Pons (tissue), 1 donor: ENCODE measurements at regions not wholly inside any gene's neighbourhood (a gene's known extent, or its start where the extent isn't known, plus 50 kb on each side); places are given as distances from the start of the nearest gene placed in this dataset.
"Not testable (repeated sequence)": the region's sequence is repeated elsewhere in the genome, so short reads cannot be mapped to it uniquely, and the experiment has no call there.

Experiments used
- DNase-seq: peaks from one replicate; pipeline ENCODE4 v3.0.0-alpha.2; 2016; ENCODE audit warnings: low spot score

DNA sequence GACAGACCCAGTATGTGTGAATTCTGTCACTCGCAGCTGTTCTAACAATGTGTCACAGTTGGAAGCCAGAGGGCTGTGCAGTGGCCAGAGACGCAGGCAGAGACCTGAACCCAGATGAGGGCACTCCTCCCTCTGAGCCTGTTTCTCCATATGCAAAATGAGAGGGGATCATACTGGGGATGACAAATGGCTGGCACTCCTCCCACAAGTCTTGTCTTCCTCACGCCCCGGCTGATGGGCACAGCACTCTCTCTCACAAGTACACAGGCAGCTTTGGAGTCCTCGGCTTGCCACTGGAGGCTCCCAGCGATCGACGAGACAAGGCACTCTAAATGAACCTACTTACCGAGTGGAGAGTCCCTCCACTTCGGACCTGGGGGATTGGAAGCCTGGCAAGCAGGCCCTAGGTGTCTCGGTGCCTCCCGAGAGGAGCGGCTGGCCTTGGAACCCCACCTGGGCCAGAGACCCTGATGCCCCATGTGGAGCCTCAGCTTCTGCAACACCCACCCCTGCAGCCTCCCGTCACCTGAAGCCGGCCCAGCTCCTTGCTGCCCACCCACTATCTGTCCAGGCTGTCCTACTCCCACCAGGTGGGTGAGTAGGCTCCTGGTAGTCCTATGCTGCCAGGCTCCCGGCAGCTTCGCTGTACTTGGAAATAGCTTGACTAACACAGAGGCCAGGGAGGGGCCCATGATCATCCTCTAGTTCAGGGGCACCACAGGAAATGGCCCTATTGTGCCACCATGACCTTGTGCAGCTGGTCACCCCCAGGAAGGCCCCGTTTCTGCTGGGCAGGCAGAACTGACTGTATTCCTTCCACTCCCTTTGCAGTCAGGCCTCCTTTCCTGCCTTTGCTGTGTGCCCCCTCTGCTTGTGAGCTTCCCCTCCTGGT, 65.0 kb upstream of the IQSEC1 start:
- peak; percentile 3 for DNase-seq

DNA sequence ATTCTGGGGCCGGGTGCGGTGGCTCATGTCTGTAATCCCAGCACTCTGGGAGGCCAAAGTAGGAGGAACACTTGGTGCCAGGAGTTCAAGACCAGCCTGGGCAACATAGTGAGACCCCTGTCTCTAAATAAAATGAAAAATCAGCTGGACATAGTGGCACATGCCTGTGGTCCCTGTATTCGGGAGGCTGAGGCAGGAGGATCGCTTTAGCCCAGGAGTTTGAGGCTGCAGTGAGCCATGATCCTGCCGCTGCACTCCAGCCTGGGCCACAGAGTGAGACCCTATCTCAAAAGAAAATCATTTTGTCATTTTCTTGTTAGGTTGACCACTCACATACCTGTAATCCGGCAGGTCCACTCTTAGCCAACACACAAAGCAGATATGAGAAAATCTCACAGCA, 63.6 kb upstream of the IQSEC1 start:
- not testable (repeated sequence) for DNase-seq

DNA sequence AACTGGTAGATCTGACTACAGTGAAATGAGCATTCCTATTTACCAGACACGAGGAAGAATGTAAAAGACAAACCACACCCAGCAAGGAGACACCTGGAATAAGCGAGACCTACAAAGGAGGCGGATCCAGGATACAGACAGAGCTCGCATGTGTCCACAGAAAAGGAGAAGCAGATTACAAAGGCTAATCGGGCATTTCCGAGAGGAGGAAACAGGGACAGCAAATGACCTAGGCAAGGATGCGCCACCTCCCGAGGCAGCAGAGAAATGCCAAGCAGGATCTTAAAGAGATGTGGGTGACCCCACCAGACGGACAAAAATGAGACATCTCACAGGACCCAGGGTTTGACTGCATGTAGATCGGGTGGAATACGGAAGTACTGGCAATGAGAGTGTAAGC, 63.2 kb upstream of the IQSEC1 start:
- no peak for DNase-seq

DNA sequence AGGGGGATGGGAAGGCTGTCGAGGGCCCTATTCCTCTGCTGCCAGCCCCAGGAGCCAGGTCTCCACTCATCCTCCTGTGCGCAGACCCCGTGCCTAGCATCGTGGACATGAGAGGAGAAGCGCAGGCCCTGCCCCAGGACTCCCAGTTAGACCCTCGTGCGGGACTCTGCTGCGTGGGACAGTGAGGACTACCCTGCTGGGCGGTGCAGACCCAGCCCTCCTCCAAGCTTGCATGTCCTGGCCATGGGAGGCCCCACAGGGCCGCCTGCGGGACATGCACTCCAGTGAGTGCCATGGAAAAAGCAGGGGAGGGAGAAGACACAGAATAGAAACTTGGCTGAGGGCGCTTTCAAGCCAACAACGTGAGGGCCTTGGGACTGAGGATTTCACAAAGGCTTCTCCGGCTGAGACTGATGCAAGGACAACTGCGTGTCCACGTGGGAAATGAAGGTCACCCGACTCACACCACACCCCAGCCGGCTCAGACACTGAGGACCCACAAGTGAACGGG, 62.6 kb upstream of the IQSEC1 start:
- DNase-seq: no peak

DNA sequence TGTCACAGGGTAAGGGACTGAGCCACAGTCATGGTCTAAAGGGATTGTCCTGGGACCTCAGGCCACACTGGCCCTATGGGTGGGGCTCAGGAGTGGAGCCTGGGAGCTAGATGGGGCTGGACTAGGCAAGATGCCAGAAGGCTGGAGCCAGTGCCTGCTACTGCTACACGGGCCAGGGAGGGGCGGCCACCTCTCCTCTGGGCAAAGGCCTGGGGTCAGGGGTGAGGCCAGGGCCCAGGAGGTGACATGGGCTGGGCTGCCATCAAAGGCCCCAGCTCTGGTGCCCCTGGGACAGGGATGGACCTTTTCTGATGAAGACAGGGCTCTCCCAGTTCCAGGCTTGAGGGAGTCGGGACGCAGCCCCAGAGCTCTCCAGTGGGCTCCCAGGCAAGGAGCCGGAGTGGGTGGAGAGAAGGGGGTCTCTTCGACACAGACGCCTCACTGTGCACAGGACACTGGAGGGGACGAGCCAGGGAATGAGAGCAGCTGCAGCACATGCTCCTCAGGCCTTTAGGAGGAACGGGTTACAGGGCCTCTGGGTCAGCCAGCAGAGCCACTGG, 62.1 kb upstream of the IQSEC1 start:
- DNase-seq: no peak

DNA sequence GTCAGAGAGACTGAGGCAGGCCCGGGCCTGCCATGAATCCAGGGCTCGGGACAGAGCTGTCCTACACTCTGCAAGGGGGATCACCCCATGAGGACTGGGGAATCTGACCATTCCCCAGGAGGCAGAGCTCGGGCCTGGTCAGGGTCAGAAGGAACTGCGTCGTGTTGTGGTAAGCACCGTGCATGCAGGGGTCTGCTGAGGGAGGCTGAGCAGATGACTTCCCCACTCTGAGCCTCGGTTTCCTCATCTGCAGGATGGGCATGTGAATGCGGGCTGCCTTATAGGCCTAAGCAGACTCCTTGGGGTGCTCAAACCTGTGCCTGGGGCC, 61.6 kb upstream of the IQSEC1 start:
- no peak for DNase-seq

DNA sequence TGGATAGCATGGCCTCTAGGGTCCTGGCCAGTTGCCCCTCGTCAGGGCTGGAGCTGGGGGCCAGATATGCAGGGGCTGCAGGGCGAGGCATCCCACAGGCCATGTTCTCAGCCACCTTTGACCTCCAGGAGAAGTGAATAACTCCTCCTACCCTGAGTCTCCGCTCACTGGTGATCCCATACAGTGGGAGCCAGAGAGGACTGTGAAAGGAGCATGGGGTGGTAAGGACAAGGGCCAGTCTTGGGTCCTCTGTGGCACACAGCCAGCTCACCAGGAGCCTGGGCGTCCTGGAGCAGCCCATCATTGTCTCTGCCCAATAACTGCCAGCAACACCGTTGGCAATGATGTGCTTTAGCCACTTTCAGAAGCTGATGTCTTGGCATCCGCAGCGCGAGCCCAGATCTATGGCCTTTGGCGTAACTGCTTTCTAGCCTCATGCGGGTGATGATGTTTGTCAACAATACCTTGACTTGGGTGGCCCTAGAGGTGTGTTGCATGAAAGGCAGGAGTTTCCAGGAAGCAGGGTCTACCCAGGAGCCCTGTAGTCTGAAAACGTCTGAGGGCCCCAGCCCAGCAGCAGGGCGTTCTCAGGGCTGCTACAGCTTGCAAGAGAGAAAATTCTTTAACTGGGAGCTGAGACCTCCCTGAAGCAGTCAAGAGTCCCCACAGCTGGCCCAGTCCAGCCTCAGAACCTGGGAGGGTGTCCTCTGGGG, 61.1 kb upstream of the IQSEC1 start:
- DNase-seq: no peak

DNA sequence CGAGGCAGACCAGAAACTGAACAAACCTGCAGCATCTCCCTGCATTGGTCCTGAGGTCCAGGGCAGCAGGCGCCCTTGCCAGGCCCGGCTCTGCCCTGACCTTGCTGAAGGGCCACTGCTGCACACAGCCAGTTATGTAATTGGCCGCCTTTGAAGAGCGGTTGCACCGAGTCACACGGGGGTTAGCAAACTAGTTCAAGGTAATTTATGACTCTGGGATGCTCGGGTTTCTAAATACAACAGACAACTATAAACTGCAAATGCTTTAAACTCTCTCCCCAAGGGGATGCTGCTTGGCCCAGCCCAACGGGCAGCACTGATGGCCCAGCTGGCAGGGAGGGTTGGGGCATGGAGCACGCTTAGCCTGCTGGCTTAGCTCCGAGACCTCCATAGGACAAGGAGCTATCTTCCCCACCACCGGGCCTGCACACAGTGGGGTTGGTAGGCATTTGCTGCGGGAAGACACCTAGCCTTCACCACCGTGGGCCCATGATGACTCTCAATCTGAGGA, 60.3 kb upstream of the IQSEC1 start:
- DNase-seq: no peak

DNA sequence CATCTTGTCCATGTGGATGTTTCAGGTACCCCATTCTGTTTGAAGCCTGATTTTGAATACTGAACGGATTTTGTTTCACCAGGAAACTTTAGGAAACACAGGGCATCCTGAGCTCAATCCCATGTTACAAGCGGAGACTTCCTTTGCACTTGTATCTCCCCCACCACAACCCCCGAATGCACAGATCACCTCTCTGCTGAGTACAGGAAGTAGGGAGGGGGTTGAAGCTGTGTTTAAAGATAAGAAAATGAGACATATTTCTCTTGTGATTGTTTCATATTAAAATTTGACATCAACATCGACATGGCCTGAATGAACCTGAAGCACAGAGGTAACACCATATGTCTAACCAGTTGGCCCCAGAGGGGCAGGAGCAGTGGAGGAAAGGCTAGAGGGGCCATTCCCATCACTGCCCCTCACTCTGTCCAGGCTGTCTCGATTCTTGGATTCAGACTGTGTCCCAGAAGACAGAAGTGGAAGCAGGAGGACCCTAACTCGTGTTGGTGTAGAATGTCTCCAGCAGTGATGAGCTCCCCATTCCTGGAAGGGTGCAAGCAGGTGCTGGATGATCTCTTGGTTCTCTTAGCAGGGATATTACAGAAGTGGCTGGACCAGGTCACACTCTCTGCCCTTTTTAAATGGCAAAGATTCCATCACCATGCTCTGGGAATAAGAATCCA, 59.6 kb upstream of the IQSEC1 start:
- DNase-seq: no peak

DNA sequence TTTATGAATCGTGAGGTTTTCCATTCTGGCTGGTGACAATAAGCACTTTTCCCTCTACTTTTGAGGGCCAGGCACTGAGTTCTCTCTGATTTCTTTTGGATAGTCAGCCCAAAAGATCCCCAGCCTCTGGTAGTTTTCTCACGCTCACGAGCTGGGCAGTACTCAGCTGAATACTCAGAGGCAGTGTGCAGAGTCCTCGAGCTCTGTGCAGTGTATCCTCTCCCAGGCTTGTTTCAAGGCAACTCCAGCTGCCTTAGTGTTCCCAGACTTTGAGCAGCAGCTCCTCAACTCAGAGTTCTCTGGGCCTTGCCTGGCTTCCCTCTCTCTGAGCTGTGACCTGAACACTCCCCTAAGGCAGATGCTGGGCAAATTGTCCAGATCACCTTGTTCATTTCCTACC, 59.1 kb upstream of the IQSEC1 start:
- DNase-seq: no peak

DNA sequence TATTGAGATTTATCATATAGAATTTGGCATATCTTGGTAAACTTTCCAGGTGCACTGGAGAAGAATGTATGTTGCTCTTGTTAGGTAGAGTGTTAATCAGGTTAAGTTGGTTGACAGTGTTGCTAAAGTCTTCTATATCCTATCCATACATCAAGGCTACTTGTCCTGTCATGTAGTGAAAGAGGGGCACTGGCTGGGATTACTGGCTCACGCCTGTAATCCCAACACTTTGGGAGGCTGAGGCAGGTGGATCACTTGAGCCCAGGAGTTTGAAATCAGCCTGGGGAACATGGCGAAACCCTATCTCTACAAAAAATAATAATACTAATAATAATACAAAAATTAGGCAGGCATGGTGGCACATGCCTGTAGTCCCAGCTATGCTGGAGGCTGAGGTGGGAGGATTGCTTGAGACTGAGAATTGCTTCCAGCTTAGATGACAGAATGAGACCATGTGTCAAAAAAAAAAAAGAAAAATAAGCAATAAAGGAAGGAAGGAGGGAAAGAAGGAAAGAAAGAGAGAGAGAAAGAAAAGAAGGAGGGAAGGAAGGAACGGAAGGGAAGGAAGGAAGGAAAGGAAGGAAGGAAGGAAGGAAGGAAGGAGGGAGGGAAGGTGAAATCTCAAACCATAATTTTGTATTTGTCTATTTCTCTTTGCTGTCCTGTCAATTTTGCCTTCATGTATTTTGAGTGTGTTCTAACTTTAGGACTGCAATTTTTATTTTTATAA, 57.4 kb upstream of the IQSEC1 start:
- no peak for DNase-seq

DNA sequence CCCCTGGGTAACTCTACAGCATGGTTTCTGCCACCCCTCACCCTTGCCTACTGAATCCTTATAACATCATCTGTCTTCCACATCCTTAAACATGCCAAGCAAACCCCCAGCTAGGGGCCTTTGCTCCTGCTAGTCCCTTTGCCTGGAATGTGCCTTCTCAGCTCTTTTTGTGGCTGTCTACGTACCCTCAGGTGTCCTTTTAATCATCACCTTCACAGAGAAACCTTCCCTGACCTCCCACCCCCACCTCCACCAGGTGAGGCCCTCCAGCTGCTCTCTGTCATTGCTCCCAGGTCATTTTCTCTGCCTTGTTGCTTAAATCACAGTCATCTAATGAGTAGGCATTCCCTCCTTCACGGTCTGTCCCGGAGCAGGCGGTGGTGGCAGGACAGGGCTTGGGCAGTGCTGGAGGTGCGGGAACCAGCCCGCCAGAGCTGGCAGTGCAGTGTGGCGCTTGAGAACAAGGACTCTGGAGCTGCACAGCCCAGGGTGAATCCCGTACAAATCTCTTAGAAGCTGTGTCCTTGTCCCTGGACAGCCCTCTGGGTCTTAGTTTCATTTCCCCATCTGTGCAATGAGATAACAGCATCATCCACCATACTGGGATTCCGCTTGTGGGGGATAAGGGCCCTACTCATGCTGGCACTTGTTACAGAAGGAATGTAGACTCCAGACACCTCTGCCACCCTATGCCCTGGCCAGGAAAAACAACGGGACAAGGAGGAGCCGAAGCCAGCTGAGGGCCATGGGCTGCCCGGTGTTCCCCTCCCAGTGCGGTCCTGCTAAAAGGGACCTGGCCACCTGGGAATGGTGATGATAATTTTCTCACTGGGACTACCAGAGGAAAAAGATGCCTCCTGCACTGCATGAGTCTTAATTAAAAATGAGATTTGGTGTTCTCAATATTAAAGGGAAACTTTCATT, 52.1 kb upstream of the IQSEC1 start:
- DNase-seq: no peak

DNA sequence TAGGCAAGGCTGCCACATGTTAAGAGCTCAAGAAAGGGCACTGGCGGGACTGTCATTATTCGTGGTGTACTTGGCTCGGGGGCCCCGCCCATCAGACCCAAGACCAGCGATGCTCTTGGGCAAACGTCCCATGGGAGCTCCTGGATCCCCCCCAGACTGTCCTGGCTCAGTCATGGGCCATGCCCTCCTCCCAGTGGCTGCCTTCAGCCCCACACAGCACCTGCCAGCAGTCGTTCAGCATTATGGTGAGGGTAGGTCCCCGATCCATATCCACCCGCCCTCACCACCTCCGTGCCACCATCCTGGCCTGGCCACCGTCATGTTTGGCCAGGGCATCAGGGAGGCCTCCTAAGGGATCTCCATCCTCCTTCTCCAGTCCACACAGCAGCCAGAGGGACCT, 51.4 kb upstream of the IQSEC1 start:
- no peak for DNase-seq

DNA sequence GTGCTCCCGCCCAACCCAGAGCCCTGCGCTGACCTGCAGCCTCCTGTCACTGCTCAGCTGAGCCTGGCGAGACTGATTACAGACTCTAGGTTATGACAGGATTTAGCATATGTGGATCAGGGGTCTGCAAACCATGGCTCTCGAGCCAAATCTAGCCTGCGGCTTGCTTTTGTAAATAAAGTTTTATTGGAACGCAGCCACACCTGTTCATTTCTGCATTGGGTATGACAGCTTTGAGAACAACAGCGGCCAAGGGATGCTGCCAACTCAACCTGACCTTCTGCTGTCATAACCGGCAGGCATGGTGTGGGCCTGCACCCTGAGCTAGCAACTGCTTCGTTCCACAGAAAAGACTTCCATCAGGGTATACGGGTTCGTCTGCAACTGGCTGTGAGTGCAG, 50.5 kb upstream of the IQSEC1 start:
- no peak for DNase-seq

DNA sequence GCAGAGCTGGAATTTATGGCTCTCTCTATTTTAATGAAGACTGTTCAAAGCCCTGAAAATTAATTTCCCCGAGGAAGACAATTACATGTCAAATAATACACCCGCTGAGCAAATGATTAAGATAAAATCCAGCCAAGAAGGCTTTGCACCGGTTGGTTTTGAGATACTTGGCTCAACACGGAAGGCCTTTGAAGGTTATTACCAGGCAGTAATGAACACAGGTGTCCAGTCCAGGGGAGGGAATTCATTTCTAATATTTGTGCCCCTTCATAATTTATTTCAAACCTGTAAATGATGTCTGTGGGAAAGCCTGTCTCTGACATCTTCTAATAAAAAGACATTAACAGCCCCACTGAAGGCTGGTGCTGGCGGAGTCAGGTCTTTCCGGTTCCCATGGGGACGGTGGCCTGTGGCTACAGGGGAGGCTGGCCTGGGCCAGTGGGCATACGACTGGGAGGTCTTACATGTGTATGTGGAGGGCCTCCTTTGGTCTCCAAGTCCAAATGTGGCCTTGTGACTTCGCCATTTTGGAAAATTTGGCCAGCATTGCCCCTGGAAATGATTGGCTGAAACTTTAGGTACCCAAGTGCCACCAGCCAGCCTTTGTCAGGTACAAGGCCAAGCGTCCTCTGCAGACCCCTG, 49.9 kb upstream of the IQSEC1 start:
- no peak for DNase-seq
